ENCODE measurements at regions not wholly inside any gene's neighbourhood (a gene's known extent, or its start where the extent isn't known, plus 50 kb on each side); places are given as distances from the start of the nearest gene placed in this dataset.

GRCh38 chr3:10695595-10696285 is 120.3 kb upstream of the SLC6A11 start:
- no peak for DNase-seq (ENCODE audit: low read depth in 4 of 4, low spot score in 2 of 4)

GRCh38 chr3:10697918-10698317 is 118.1 kb upstream of the SLC6A11 start:
- no peak for DNase-seq (ENCODE audit: low read depth in 4 of 4, low spot score in 2 of 4)

- DNase-seq (ENCODE audit: low read depth in 4 of 4, low spot score in 2 of 4), result no peak
Measured at GRCh38 chr3:10700821-10701220, 115.2 kb upstream of the SLC6A11 start.

DNA sequence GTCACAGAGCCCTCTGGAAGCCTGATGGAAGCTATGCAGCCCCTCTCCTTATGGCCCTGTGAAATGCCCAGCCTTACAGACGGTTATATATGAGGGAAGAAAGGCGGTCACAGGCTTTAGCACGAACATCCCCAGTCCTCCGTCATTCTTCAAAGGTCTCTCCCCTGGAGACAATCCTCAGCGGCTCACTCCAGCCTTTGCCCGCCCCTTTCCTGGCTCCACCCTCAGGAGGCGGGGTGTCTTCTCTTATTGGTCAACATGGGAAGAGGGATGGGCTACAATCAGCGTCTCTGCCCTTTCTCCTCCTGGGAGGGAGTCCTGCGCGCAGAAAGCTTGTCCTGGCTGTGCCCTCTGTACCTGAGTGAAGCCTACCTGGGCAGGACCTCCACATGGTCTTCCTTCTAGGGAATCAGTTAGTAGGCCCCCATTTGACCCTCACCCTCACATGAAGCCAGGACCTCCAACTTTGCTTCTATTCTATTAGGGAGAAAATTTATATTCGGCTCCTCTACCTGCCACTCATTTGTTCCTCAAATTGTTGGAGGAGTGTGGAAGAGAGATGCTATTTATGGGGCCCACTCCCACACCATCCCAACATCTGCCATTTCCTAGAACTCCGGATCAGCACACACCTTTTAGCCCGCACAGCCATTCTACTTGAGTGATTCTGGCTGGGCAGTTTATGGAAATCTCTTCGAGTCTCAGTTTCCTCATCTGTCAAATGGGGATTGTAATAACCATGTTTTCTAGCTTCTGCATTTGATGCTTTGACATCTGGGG is 112.9 kb upstream of the SLC6A11 start:
- DNase-seq (ENCODE audit: low read depth in 4 of 4, low spot score in 2 of 4), result peak in 1 of 4 donors; percentile 6

- DNase-seq (ENCODE audit: low read depth in 4 of 4, low spot score in 2 of 4), result no peak
Measured at GRCh38 chr3:10703875-10704274, 112.2 kb upstream of the SLC6A11 start.

DNA sequence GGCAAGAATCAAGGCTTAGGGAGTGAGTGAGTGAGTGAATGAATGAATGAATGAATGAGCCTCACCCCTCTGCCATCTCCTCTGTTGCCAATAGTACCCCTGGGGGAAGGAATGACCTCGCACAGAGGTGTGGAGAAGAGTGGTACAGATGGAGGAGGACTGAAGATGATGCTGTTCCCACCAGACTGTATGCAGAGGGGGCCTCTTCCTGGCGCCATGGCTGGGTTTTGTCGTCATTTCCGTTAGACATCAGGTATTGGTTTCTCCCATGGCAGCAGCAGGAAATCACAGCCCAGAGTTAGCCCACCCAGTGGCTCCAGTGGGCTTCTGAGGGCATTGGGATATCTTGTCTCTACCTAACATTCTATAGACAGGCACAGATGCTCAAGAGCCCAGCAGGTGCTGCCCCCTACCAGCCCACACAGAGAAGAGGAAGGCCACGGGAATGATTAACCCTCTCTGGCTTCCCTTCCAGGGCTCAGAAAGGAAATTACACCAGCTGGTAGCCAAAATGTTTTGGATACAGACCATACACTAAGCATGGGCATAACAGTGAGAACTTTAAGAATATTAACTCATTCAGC is 109.8 kb upstream of the SLC6A11 start:
- no peak for DNase-seq (ENCODE audit: low read depth in 4 of 4, low spot score in 2 of 4)

DNA sequence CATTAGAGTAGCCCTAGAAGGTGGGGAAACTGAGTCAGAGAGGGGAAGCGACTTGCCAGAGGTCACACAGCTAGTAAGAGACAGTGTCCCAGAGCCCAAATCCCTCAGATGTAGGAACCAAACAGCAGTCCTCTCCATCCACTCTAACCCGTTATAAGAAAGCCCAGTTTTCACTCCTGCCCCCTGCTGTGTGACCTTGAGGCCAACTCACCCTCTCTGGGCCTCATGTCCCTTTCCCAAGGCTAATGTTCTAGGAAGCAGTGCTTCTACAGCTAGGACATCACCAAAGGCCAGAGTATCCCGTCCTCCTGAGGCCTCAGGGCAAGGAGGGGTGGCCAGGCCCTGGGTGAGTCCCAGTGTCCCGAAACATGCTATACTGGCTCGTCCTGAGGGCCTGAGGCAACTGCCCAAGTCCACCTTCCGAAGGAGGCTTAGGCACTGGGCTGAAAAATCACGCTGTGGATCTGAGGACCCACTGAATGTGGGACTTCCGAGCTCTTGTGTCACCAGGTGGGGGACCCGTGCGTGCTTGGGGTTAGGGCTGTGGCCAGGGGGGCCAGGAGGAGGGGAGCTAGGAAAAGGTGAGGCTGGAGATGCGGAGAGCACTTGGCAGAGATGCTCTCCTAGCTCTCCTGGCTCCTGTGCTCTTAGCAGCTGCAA is 109.2 kb upstream of the SLC6A11 start:
- DNase-seq (ENCODE audit: low read depth in 4 of 4, low spot score in 2 of 4), result no peak

- DNase-seq (ENCODE audit: low read depth in 4 of 4, low spot score in 2 of 4), result no peak
Measured at GRCh38 chr3:10707400-10708215, 108.4 kb upstream of the SLC6A11 start.

GRCh38 chr3:10708216-10708893 is 107.7 kb upstream of the SLC6A11 start:
- DNase-seq (ENCODE audit: low read depth in 4 of 4, low spot score in 2 of 4), result no peak

DNA sequence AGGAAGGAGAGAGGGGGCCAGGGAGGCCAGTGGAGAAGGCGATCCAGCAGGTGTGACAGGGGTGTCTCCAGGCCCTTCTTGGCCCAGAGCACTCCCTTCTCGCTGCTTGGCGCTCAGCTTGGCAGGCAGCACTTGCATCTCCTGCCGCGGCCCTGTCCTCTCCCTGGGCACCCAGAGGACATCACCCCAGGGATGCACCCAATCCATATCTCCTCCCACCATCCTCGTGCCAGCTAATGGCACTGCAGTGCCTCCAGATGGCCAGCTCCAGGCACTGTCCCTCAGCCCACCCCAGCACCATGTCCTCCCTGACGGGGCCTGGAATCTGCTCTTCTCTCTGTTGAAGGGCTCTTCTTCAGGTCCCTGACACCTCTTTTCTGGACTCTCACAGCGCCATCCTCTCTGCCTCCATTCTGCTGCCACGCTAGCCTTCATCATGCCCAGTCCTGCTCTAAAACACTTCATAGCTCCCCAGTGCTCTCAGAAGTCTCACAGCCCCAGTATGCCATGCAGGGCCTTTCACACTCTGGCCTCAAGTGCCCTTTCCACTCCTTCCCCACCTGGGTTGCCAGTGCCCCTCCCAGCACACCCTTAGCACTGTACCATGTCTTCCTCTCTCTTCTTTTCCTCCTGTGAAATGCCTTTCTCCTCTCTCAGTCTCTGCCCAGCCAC is 106.8 kb upstream of the SLC6A11 start:
- DNase-seq (ENCODE audit: low read depth in 4 of 4, low spot score in 2 of 4), result no peak

GRCh38 chr3:10712121-10712520 is 103.9 kb upstream of the SLC6A11 start:
- DNase-seq (ENCODE audit: low read depth in 4 of 4, low spot score in 2 of 4), result no peak

DNA sequence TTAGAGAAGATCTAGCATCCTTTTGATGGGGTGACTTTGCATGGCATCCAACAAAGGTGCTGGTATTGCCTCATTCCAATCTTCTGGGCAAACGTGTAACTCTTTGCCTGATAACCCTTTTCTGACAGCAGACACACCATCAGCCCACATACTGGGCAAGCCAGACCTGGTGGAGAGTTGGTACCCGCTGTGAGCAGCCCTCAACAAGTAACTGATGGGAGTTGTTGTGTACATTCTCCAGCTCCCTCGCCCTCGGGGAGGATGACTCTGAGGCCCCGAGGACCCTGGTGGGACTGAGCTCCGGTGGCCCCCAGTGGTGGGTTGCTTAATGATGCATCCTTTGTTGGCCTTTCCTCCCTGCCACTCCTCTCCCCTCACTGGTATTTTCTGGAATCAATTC is 102.4 kb upstream of the SLC6A11 start:
- DNase-seq (ENCODE audit: low read depth in 4 of 4, low spot score in 2 of 4), result no peak

GRCh38 chr3:10715886-10716285 is 100.1 kb upstream of the SLC6A11 start:
- no peak for DNase-seq (ENCODE audit: low read depth in 4 of 4, low spot score in 2 of 4)

DNA sequence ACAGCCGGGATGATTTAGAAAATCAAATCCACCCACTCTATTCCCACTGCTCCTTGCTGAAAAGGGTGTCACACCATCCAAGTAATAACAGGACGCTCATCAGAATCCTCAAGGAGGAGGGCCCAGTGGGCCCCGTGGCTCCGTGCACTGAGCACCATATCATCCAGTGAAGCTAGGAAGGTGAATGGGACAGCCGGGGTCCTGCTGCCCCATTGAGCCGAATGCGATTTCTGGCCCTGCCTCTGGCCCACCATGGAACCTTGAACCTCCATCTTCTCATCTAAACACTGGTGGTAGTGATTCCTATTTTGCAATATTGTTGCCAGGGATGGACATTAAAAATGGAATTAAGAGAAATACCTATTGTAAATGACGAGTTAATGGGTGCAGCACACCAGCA is 99.1 kb upstream of the SLC6A11 start:
- DNase-seq (ENCODE audit: low read depth in 4 of 4, low spot score in 2 of 4), result no peak

GRCh38 chr3:10717756-10718155 is 98.3 kb upstream of the SLC6A11 start:
- DNase-seq (ENCODE audit: low read depth in 4 of 4, low spot score in 2 of 4), result no peak

DNA sequence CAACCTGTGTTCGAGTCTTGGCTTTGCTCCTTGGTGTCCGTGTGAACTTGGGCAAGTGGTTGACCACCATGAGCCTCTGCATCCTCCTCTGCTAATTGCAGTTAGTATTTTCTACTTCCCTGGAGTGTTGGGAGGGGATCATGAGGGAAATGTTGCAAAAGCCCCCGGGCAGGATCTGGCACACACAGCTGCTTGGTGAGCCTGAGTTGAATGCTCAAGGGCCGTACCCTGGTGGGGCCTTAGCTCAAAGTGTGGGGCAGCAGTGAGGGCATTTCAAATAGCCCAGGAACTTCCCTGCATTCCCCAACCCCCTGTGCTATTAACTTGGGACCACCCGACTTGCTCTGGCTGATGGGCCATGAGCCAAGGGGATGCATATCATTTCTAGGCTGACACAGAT is 94.9 kb upstream of the SLC6A11 start:
- DNase-seq (ENCODE audit: low read depth in 4 of 4, low spot score in 2 of 4), result no peak

DNA sequence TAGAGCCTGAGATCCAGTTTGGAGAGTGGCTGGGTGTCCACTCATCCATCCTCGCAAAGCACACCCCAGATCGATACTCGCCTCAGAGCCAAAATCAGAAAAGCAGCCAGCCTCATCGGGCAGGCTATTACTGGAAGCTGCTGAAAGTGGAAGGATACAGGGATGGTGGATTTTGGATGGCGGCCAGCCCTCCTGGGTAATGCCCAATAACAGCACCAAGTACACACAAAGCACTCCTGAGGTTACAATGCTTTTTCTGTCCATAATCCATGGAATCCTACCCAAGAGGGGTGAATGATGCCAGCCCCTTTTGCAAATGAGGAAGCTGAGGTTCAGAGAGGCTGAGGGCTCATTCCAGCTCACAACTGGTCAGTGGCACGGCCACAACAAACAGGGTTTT is 93.1 kb upstream of the SLC6A11 start:
- no peak for DNase-seq (ENCODE audit: low read depth in 4 of 4, low spot score in 2 of 4)

GRCh38 chr3:10723991-10724390 is 92.0 kb upstream of the SLC6A11 start:
- DNase-seq (ENCODE audit: low read depth in 4 of 4, low spot score in 2 of 4), result no peak

- DNase-seq (ENCODE audit: low read depth in 4 of 4, low spot score in 2 of 4), result no peak
Measured at GRCh38 chr3:10725067-10725466, 91.0 kb upstream of the SLC6A11 start.

Measured in left renal cortex interstitium (tissue), 4 donors.